GM23248 (cell line): ENCODE measurements at regions not wholly inside any gene's neighbourhood (a gene's known extent, or its start where the extent isn't known, plus 50 kb on each side); places are given as distances from the start of the nearest gene placed in this dataset.

ENCODE experiments used
- EZH2 ChIP-seq: fragments of 200-600 bp; sonication (generic); IDR thresholded peaks from 2 replicates; pipeline ENCODE4 v1.6.1; 2018; ENCODE audit warnings: antibody characterized with exemption, mild to moderate bottlenecking; ENCODE audit not compliant: insufficient read depth, poor library complexity, severe bottlenecking
- EZH2phosphoT487 ChIP-seq: fragments of 200-600 bp; sonication (generic); IDR thresholded peaks from 2 replicates; pipeline ENCODE4 v1.6.1; 2018; ENCODE audit warnings: antibody characterized with exemption, moderate library complexity, mild to moderate bottlenecking, low read depth; ENCODE audit not compliant: insufficient read depth

DNA sequence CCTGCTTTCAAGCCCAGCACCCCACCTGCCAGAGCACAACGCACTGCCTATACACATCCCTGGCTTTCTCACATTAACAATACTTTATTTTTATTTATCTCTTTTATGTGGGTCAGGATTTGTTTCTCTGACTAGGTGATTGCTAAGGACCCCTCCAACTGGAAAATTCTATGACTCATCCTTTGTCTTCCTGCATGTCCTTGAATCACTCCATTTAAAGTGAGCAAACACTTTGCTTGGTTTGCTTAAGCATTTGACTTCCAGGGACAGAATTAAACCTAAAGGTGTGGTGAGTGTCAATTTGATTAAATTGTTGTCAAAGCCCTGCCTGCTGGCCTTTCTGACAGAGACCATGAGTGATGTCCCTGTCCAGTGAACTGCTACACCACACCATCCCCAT lies 536.5 kb upstream of the BRINP1 start:
- TF ChIP-seq EZH2, result no peak
- TF ChIP-seq EZH2phosphoT487, result no peak
